Loucy (cell line): ENCODE measurements at regions not wholly inside any gene's neighbourhood (a gene's known extent, or its start where the extent isn't known, plus 50 kb on each side); places are given as distances from the start of the nearest gene placed in this dataset.

Experiments used
- EZH2phosphoT487 ChIP-seq: fragments of 200-600 bp; IDR thresholded peaks from 2 replicates; pipeline ENCODE4 v1.6.1; 2018; ENCODE audit warnings: antibody characterized with exemption, mild to moderate bottlenecking, moderate library complexity, borderline replicate concordance
- TF ChIP-seq, protein P1 (sequence below): fragments of 200-600 bp; sonication (generic); conservative IDR thresholded peaks from 2 replicates; pipeline ENCODE4 v1.5.1; 2014; ENCODE audit warnings: mild to moderate bottlenecking, antibody characterized with exemption, low read length

DNA sequence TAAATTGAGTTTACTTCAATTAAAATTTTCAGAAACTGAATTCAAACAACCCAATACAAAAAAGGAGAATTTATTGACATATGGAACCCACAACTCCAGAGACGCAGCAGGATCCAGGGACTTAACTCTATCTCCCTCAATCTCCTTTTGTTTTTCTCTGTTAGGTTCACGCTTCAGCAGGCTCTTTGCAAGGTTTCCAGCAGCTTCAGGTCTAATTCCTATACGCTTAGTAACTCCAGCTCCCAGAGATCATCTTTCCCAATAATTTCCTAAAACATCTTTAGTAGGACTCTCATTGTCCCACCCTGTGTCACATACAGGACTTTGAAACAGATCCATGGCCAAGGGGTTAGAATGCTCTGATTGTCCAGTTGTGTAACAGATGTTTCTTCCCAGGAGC is 175.2 kb downstream of the RMST start:
- TF ChIP-seq, protein P1, sequence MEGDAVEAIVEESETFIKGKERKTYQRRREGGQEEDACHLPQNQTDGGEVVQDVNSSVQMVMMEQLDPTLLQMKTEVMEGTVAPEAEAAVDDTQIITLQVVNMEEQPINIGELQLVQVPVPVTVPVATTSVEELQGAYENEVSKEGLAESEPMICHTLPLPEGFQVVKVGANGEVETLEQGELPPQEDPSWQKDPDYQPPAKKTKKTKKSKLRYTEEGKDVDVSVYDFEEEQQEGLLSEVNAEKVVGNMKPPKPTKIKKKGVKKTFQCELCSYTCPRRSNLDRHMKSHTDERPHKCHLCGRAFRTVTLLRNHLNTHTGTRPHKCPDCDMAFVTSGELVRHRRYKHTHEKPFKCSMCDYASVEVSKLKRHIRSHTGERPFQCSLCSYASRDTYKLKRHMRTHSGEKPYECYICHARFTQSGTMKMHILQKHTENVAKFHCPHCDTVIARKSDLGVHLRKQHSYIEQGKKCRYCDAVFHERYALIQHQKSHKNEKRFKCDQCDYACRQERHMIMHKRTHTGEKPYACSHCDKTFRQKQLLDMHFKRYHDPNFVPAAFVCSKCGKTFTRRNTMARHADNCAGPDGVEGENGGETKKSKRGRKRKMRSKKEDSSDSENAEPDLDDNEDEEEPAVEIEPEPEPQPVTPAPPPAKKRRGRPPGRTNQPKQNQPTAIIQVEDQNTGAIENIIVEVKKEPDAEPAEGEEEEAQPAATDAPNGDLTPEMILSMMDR: no peak
- no peak for TF ChIP-seq EZH2phosphoT487
